ENCODE measurements at regions not wholly inside any gene's neighbourhood (a gene's known extent, or its start where the extent isn't known, plus 50 kb on each side); places are given as distances from the start of the nearest gene placed in this dataset.
"Not testable (repeated sequence)": the region's sequence is repeated elsewhere in the genome, so short reads cannot be mapped to it uniquely, and the experiment has no call there.

DNA sequence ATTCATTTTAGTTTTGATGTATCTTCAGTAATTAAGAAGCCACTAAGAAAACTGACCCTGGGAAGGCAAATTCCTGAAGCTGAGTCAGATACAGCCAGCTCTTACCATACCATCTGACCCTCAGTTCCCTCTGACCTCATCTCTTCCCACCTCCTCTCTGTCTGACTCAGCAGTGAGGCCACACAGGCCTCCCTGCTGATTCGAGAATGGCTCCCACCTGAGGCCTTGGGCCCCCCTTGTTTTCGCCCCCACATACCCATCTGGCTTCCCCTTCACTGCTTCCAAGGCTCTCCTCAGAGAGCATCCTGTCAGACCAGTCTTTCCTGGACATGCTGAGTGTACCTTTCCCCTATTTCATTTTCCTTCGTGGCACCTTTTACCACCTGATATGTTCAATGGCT lies 71.0 kb upstream of the CYP1B1 start:
- peak; percentile 94 for DNase-seq (ENCODE audit: low read depth)

DNA sequence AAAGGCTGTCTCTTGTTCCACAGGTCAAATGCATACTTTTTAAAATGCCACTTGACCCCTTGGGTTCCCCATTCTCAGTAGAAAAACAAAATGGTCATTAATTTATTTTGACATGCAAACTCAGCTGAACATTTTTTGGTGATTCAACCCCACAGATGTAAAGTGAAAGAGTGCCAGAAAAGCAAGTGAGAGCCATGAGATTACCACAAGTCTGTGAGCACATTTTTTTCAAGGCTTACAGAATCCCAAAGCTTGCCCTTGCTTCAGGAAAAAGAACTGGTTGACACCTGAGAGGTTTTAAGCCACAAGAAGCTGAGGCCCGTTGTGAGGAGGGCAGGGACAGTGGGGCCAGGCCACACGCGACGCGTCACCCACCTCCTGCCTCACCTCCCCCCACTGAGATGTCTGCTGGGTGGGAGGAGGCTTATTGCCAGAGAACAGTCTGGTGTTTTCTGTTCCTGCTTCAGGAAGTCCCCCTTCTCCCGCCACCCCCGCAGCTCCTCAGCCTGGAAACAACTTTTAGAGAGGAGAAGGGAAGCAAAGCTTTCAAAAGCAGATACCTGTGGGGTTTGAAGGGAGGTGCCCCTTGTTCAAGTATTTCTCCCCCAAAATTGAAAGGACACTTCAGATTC lies 70.4 kb upstream of the CYP1B1 start:
- DNase-seq (ENCODE audit: low read depth), result peak; percentile 91

DNA sequence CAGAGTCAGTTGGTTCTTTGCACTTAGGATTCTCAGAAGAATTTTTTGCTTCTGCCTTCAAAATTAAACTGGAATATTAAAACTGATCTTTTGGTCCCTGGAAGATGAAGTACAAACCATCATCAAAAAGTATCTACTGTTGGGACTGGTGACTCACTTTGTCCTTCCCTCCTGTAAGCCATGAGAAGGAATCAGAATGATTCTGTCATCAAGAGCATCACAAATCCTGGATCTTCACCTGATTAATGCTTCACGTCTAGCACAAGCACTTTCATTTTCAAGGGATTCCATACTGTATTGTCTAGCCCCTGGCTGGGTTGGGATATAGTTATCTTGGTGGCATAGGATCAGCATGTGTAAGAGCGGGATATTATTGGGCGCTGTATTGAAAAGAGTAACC lies 69.3 kb upstream of the CYP1B1 start:
- DNase-seq (ENCODE audit: low read depth), result no peak

DNA sequence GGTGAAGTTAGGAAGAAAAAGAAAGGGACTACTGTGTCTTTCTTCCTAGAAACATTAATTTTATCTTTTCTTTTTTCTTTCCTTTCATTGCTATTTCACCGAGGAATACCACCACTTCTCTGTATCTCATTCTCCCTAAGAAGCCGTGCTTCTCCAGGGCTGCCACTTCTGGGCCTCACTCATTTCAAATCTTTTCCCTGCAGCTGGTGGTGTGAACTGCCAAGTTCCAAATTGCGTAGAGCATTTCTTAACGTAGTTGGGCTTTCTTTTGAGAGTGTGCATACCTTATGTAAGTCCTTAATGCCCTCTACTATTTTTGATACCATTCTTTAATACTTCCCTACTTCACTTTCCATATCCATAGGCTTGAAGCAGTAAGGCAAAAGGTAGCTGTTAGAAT lies 66.7 kb upstream of the CYP1B1 start:
- no peak for DNase-seq (ENCODE audit: low read depth)

DNA sequence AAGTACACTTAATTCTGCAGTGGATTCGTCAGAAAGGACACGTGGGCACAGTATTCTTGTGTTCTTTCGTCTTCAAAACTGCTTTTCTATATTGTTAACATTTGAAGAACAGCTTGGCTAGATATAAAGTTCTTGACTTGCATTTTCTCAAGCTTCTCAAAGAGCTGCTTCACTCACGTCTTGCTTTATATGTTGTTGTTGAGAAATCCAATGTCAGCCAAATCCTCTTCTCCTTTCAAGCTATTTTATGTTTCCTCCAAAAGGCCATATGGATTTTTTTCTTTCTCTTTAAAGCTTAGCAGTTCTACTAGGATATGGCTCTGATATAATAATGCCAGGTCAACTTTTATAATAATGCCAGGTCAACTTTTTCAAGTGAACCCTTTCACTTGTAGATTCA lies 65.5 kb upstream of the CYP1B1 start:
- no peak for DNase-seq (ENCODE audit: low read depth)

DNA sequence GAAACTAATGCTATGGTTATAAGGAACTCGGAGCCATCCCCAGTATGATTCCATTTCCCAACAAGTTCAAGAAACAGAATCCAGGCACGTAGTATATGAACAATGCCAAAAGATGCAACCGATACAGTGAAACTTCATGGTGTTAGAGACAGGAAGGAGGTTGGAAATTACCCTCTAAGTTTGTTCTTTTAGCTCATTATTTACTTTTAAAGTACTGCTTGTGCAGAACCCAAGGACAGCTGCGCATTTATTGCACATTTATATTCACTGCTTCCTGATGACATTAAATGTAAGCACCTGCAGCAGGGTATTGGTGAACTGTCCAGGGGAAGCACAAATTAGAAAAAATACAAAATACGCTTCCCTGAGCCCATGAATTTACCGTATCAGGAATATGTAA lies 63.0 kb upstream of the CYP1B1 start:
- no peak for DNase-seq (ENCODE audit: low read depth)

DNA sequence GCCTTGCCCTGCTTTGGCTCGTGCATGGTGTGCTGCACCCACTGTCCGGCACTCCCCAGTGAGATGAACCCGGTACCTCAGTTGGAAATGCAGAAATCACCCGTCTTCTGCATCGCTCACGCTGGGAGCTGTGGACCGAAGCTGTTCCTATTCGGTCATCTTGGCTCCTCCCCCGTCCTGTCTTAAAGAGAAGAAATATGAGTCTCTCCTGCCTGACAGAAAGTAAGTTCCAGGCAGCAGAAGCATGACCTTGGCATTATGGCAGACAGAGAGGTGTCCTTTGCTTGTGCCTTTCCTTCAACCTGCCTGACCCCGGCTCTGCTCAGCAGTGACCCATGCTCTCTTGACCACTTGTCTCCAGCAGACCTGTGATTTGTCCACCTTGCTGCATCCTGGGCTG lies 62.5 kb upstream of the CYP1B1 start:
- DNase-seq (ENCODE audit: low read depth), result no peak

DNA sequence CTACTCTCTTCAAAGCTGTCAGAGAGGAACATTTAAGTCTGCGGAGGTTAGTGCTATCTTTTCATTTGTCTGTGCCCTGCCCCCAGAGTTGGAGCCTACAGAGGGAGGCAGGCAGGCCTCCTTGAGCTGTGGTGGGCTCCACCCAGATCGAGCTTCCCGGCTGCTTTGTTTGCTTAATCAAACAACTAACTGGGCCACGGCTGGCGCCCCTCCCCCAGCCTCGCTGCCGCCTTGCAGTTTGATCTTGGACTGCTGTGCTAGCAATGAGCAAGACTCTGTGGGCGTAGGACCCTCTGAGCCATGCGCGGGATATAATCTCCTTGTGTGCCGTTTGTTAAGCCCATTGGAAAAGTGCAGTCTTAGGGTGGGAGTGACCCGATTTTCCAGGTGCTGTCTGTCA lies 62.0 kb upstream of the CYP1B1 start:
- DNase-seq (ENCODE audit: low read depth), result not testable (repeated sequence)

DNA sequence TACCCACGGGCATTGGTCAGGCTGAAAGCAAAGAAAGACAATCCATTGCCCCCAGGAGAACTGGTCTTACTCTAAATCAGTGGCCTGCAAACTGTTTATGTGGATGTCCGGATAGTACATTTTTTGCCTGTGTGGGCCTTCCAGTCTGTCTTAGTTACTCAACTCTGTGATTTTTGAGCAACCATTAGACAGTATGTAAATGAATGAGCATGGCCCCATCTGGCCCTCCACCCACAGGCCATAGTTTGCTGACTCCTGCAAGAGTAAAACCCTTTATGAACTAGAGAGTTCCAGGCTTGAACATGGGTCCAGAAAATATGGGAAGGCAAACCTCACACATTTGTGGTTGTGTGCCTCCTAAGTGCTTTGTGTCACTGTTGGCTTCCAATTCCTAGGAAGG lies 55.7 kb upstream of the CYP1B1 start:
- DNase-seq (ENCODE audit: low read depth), result no peak

DNA sequence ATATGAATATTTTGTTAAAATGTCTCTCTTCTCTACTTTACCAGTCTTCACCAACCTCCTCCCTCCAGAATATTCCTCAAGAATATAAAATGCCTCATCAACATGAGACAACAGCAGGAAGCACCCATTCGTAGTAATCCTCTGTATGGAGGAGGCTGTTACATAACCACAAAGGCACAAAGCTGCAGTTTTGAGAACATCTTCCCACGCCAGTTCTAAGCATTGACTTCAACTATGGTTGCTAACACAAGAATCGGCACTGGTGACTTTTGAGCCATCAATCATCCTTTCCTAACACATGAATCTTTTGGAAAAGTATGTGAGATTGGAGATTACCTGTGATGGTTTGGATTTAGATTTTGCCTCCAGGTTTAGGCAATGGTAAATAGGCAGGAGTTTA lies 54.9 kb upstream of the CYP1B1 start:
- DNase-seq (ENCODE audit: low read depth), result no peak

DNA sequence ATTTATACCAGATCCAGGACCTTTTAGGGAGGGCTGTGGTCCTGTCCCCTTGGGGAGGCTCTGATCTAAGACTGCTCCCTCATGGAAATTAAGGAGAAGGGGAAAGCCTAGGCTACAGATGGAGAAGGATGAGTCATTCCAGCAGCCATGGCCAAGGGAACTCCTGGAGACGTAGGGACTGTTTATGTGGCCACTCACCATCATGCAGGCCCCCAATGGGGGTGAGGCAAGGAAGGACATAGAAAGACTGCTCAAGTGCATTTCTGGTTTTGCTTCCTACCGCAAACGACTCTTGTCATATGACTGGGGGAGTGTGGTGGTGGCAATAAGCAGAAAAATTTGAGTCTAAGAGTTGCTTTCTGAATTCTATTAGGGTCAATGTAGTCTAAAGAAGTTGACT lies 54.0 kb upstream of the CYP1B1 start:
- no peak for DNase-seq (ENCODE audit: low read depth)

DNA sequence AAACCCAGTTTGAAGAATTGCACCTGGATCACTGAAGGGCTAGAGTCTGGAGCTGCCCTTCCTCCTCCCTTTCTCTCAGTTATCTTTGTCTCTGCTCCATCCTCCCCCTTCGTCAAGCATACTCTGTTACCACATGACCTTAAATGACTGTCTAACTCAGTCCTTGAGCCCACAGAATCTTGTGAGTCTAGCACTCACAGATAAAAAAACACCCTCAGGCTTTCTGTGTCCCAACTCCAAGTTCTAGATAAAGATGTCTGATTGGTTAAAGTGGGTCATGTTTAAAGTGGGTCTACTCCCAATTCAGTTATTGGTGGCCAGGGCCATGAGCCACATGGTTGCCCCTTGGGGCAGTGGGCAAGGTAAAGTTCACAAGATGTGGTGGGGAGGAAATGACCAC lies 53.5 kb upstream of the CYP1B1 start:
- no peak for DNase-seq (ENCODE audit: low read depth)

DNA sequence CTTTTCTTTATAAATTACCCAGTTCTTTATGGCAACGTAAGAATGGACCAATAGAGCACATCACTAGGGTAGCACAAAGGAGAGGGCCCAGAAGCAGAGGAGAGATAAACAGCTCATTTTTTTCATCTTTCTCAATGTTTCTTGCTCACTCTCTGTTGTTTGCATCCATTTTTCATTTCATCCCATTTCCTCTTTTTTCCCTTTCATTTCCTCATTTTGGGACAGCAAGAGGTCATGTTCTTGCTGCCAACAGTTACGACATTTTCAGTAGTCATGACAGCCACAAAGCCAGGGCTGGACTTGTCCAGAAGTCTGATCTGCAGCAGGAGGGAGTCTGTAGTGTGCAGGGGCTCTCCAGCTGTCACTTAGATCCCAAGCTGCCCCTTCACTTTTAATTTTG lies 52.7 kb upstream of the CYP1B1 start:
- peak; percentile 45 for DNase-seq (ENCODE audit: low read depth)

DNA sequence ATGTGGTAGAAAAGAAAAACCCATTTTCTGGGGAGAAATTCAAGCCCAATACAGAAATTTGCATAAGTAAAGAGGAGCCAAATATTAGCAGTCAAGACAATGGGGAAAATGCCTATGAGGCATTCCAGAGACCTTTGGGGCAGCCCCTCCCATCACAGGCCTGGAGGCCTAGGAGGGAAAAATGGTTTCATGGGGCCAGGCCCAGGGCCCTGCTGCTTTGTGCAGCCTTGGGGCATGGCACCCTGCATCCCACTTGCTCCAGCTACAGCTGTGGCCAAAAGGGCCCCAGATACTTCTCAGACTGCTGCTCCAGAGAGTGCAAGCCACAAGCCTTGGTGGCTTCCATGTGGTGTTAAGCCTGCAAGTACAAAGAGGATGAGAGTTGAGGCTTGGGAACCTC lies 51.3 kb upstream of the CYP1B1 start:
- DNase-seq (ENCODE audit: low read depth), result no peak

DNA sequence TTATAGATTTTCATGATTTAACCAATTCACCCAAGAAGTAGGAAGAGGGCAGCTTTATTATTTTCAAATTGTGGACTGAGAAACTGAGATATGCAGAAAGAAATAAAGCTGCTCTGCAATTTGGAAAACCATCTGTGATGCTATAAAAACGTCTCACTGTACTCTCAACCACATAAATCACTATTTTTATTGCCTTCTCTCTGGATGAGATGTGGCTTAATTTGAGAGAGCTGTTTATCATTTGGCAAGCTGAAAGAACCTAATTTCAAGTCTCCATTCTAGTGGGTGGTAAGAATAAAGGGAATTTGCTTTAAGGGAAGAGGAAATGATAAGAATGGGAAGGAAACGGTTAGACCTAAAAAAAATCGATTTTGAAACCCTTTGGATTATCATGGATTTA lies 49.9 kb upstream of the CYP1B1 start:
- DNase-seq (ENCODE audit: low read depth), result no peak

All from stromal cell of bone marrow (primary cell).